HG03558 (cell line): ENCODE measurements at regions not wholly inside any gene's neighbourhood (a gene's known extent, or its start where the extent isn't known, plus 50 kb on each side); places are given as distances from the start of the nearest gene placed in this dataset.
"Not testable (repeated sequence)": the region's sequence is repeated elsewhere in the genome, so short reads cannot be mapped to it uniquely, and the experiment has no call there.

Experiments
- ATAC-seq: cut with Tn5 transposase; IDR thresholded peaks from one replicate; pipeline ENCODE4 v1.9.1; 2021; ENCODE audit warnings: moderate number of reproducible peaks; ENCODE audit not compliant: unreplicated experiment; ENCODE audit errors: extremely low read depth

GRCh38 chr13:54383604-54384003 is 1355.0 kb downstream of the OLFM4 start:
- ATAC-seq: no peak

GRCh38 chr13:54387625-54388024 is 1359.0 kb downstream of the OLFM4 start:
- no peak for ATAC-seq

GRCh38 chr13:54390841-54391240 is 1362.2 kb downstream of the OLFM4 start:
- no peak for ATAC-seq

GRCh38 chr13:54394085-54394700 is 1365.6 kb downstream of the OLFM4 start:
- no peak for ATAC-seq

- ATAC-seq: no peak
These were observed 1366.3 kb downstream of the OLFM4 start for GRCh38 chr13:54394908-54395307.

- ATAC-seq: no peak
These were observed 1373.9 kb downstream of the OLFM4 start for GRCh38 chr13:54402495-54402894.

GRCh38 chr13:54415753-54416366 is 1387.2 kb downstream of the OLFM4 start:
- no peak for ATAC-seq

- not testable (repeated sequence) for ATAC-seq
These were observed 1394.3 kb downstream of the OLFM4 start for GRCh38 chr13:54422946-54423345.

- no peak for ATAC-seq
These were observed 1395.7 kb downstream of the OLFM4 start for GRCh38 chr13:54424344-54424743.

- ATAC-seq: no peak
These were observed 1405.0 kb downstream of the OLFM4 start for GRCh38 chr13:54433493-54434206.

GRCh38 chr13:54440853-54441400 is 1412.3 kb downstream of the OLFM4 start:
- not testable (repeated sequence) for ATAC-seq

GRCh38 chr13:54445453-54445852 is 1416.8 kb downstream of the OLFM4 start:
- no peak for ATAC-seq

GRCh38 chr13:54445865-54446264 is 1417.3 kb downstream of the OLFM4 start:
- ATAC-seq: no peak

- ATAC-seq: no peak
These were observed 1421.3 kb downstream of the OLFM4 start for GRCh38 chr13:54449922-54450321.

- no peak for ATAC-seq
These were observed 1455.6 kb downstream of the OLFM4 start for GRCh38 chr13:54484166-54484565.

GRCh38 chr13:54486421-54487166 is 1458.0 kb downstream of the OLFM4 start:
- no peak for ATAC-seq

GRCh38 chr13:54489359-54489758 is 1460.7 kb downstream of the OLFM4 start:
- ATAC-seq: no peak

- ATAC-seq: no peak
These were observed 1464.4 kb downstream of the OLFM4 start for GRCh38 chr13:54492995-54493394.

GRCh38 chr13:54511366-54511765 is 1482.8 kb downstream of the OLFM4 start:
- ATAC-seq: no peak

GRCh38 chr13:54513254-54513653 is 1484.6 kb downstream of the OLFM4 start:
- ATAC-seq: no peak

- no peak for ATAC-seq
These were observed 1507.5 kb downstream of the OLFM4 start for GRCh38 chr13:54536112-54536511.
